H9 (cell line): ENCODE measurements at regions not wholly inside any gene's neighbourhood (a gene's known extent, or its start where the extent isn't known, plus 50 kb on each side); places are given as distances from the start of the nearest gene placed in this dataset.

ENCODE experiments used
- DNase-seq: peaks from one replicate; pipeline ENCODE4 v3.0.0-alpha.2; 2017
- H2AFZ ChIP-seq: one replicate; pipeline ENCODE4 v1.6.1; 2013; ENCODE audit warnings: mild to moderate bottlenecking, low read length, control low read depth, moderate library complexity
- H2AK5ac ChIP-seq: 2 replicates; pipeline ENCODE4 v1.6.1; 2013; ENCODE audit warnings: low read length, control low read depth, mixed read lengths; ENCODE audit not compliant: insufficient read length
- H2BK120ac ChIP-seq: one replicate; pipeline ENCODE4 v1.6.1; 2013; ENCODE audit warnings: low read depth, mild to moderate bottlenecking, low read length, control low read depth, inconsistent platforms; ENCODE audit not compliant: poor library complexity, severe bottlenecking
- H2BK12ac ChIP-seq: 2 replicates; pipeline ENCODE4 v1.6.1; 2013; ENCODE audit warnings: low read length, control low read depth, mixed read lengths, low read depth; ENCODE audit not compliant: insufficient read length
- H2BK15ac ChIP-seq: 2 replicates; pipeline ENCODE4 v1.6.1; 2013; ENCODE audit warnings: low read depth, low read length, control low read depth
- H2BK20ac ChIP-seq: one replicate; pipeline ENCODE4 v1.6.1; 2013; ENCODE audit warnings: low read depth, mild to moderate bottlenecking, low read length, control low read depth, inconsistent platforms; ENCODE audit not compliant: poor library complexity, severe bottlenecking
- H2BK5ac ChIP-seq: 2 replicates; pipeline ENCODE4 v1.6.1; 2013; ENCODE audit warnings: low read length, control low read depth, mixed read lengths; ENCODE audit not compliant: insufficient read length
- H3K14ac ChIP-seq: 2 replicates; pipeline ENCODE4 v1.6.1; 2013; ENCODE audit warnings: low read length, control low read depth; ENCODE audit not compliant: insufficient read depth
- H3K18ac ChIP-seq: 2 replicates; pipeline ENCODE4 v1.6.1; 2013; ENCODE audit warnings: low read depth, mild to moderate bottlenecking, mixed read lengths, low read length, control low read depth; ENCODE audit not compliant: insufficient read length
- H3K23ac ChIP-seq: 2 replicates; pipeline ENCODE4 v1.6.1; 2013; ENCODE audit warnings: low read length, control low read depth, mixed read lengths, low read depth; ENCODE audit not compliant: insufficient read length
- H3K23me2 ChIP-seq: 2 replicates; pipeline ENCODE4 v1.6.1; 2013; ENCODE audit warnings: low read depth, mild to moderate bottlenecking, mixed read lengths, low read length, control low read depth; ENCODE audit not compliant: insufficient read length, poor library complexity, severe bottlenecking
- H3K27ac ChIP-seq: 2 replicates; pipeline ENCODE4 v1.5.1; 2013; ENCODE audit warnings: low read length, control low read depth, mixed read lengths, low read depth; ENCODE audit not compliant: insufficient read length
- H3K27me3 ChIP-seq: 2 replicates; pipeline ENCODE4 v1.6.1; 2013; ENCODE audit warnings: low read length, control low read depth, inconsistent platforms; ENCODE audit not compliant: insufficient read depth
- H3K4ac ChIP-seq: 2 replicates; pipeline ENCODE4 v1.6.1; 2013; ENCODE audit warnings: low read depth, mild to moderate bottlenecking, control low read depth, inconsistent platforms, low read length, moderate library complexity
- H3K4me1 ChIP-seq: 2 replicates; pipeline ENCODE4 v1.6.1; 2013; ENCODE audit warnings: low read length, control low read depth, inconsistent platforms; ENCODE audit not compliant: insufficient read depth
- H3K4me2 ChIP-seq: 2 replicates; pipeline ENCODE4 v1.6.1; 2013; ENCODE audit warnings: low read length, control low read depth, mixed read lengths; ENCODE audit not compliant: insufficient read length, insufficient read depth
- H3K56ac ChIP-seq: 2 replicates; pipeline ENCODE4 v1.6.1; 2013; ENCODE audit warnings: low read depth, mild to moderate bottlenecking, mixed read lengths, low read length, control low read depth; ENCODE audit not compliant: insufficient read length
- H3K79me1 ChIP-seq: 2 replicates; pipeline ENCODE4 v1.6.1; 2013; ENCODE audit warnings: low read depth, mild to moderate bottlenecking, moderate library complexity, low read length, control low read depth, inconsistent platforms; ENCODE audit not compliant: insufficient read depth, poor library complexity, severe bottlenecking
- H3K79me2 ChIP-seq: 2 replicates; pipeline ENCODE4 v1.6.1; 2013; ENCODE audit warnings: low read length, control low read depth, inconsistent platforms; ENCODE audit not compliant: insufficient read depth
- H3K9ac ChIP-seq: 2 replicates; pipeline ENCODE4 v1.6.1; 2013; ENCODE audit warnings: low read length, control low read depth, mixed read lengths; ENCODE audit not compliant: insufficient read length; ENCODE audit errors: extremely low read depth
- H3K9me3 ChIP-seq: one replicate; pipeline ENCODE4 v1.6.1; 2013; ENCODE audit warnings: low read depth, low read length, inconsistent platforms; ENCODE audit not compliant: control insufficient read depth
- H3T11ph ChIP-seq: one replicate; pipeline ENCODE4 v1.6.1; 2013; ENCODE audit warnings: mild to moderate bottlenecking, low read length, control low read depth, inconsistent platforms
- H4K20me1 ChIP-seq: one replicate; pipeline ENCODE4 v1.6.1; 2013; ENCODE audit not compliant: control insufficient read depth, insufficient read length, insufficient read depth
- H4K5ac ChIP-seq: 2 replicates; pipeline ENCODE4 v1.6.1; 2013; ENCODE audit warnings: low read depth, mild to moderate bottlenecking, mixed read lengths, low read length, control low read depth; ENCODE audit not compliant: insufficient read length
- H4K8ac ChIP-seq: replicated peaks from 2 replicates; pipeline ENCODE4 v1.6.1; 2013; ENCODE audit warnings: low read length, control low read depth, mixed read lengths, low read depth; ENCODE audit not compliant: insufficient read length
- H4K91ac ChIP-seq: 2 replicates; pipeline ENCODE4 v1.6.1; 2013; ENCODE audit warnings: low read depth, mild to moderate bottlenecking, moderate library complexity, mixed read lengths, low read length, control low read depth; ENCODE audit not compliant: insufficient read length
- H3K27ac Mint-ChIP-seq, 3 experiments: 2 replicates in 2 of 3; 3 replicates in 1 of 3; pipeline ENCODE4 v1.8.0; 2020 to 2021; ENCODE audit warnings: mixed read lengths in 3 of 3, mild to moderate bottlenecking in 1 of 3, moderate library complexity in 1 of 3
- H3K27me3 Mint-ChIP-seq: 2 replicates; pipeline ENCODE4 v1.8.0; 2021; ENCODE audit warnings: low read depth, mild to moderate bottlenecking, moderate library complexity, mixed read lengths
- H3K36me3 Mint-ChIP-seq, 3 experiments: 2 replicates in 2 of 3; 3 replicates in 1 of 3; pipeline ENCODE4 v1.8.0; 2020 to 2021; ENCODE audit warnings: low read depth in 3 of 3, mixed read lengths in 3 of 3; ENCODE audit not compliant: insufficient read depth in 1 of 3
- H3K4me1 Mint-ChIP-seq, 2 experiments: 2 replicates each; pipeline ENCODE4 v1.8.0; 2020; ENCODE audit warnings: mixed read lengths in 2 of 2
- H3K4me3 Mint-ChIP-seq, 2 experiments: 2 replicates in 1 of 2; 3 replicates in 1 of 2; pipeline ENCODE4 v1.8.0; 2020 to 2021; ENCODE audit warnings: mild to moderate bottlenecking in 2 of 2, mixed read lengths in 2 of 2, moderate library complexity in 1 of 2
- H3K9me3 Mint-ChIP-seq, 2 experiments: 2 replicates in 1 of 2; 3 replicates in 1 of 2; pipeline ENCODE4 v1.8.0; 2020; ENCODE audit warnings: mild to moderate bottlenecking in 2 of 2, mixed read lengths in 2 of 2, moderate library complexity in 1 of 2
- TF ChIP-seq, protein P1 (sequence below): fragments of 200-600 bp; sonication (generic); conservative IDR thresholded peaks from 3 replicates; pipeline ENCODE4 v1.8.0; 2021; ENCODE audit warnings: antibody characterized with exemption, mild to moderate bottlenecking

GRCh38 chr6:66086532-66086931 is 379.5 kb upstream of the EYS start:
- H2AK5ac ChIP-seq: no peak overlapping the region
- no peak overlapping the region for H3K4me2 ChIP-seq
- H2BK5ac ChIP-seq: no peak overlapping the region
- no peak overlapping the region for H3K27ac ChIP-seq
- no peak overlapping the region for H3K18ac ChIP-seq
- H2BK15ac ChIP-seq: no peak overlapping the region
- Mint-ChIP-seq H3K4me1 (0 out of 4 replicates have a peak, but pooled peaks cover 0 to 4% of the 10 kb centered on the region in 2 experiments), H3K4me3 (no peak overlapping the region), H3K36me3 (peaks cover 0 to 19% (median 10%) of the 10 kb centered on the region in 3 experiments; a peak in 4 of 7 replicates), H3K9me3 (peaks cover 12 to 21% of the 10 kb centered on the region in 2 experiments), H3K27ac (no peak overlapping the region), H3K27me3 (no peaks in the 10 kb centered on the region; the same call in 1 of the 2 replicates)
- H3K9me3 ChIP-seq: no peaks in the 10 kb centered on the region
- H3K4me1 ChIP-seq: no peaks in the 10 kb centered on the region
- H2BK120ac ChIP-seq: no peak overlapping the region
- no peaks in the 10 kb centered on the region for H3K23me2 ChIP-seq
- H3K9ac ChIP-seq: no peak overlapping the region
- H3K79me2 ChIP-seq: no peaks in the 10 kb centered on the region
- H4K91ac ChIP-seq: no peak overlapping the region
- H2BK12ac ChIP-seq: no peak overlapping the region
- no peaks in the 10 kb centered on the region for H3K79me1 ChIP-seq
- no peak overlapping the region for H2AFZ ChIP-seq
- H3K27me3 ChIP-seq: no peaks in the 10 kb centered on the region
- H3K23ac ChIP-seq: no peak overlapping the region
- no peak overlapping the region for H4K5ac ChIP-seq
- no peaks in the 10 kb centered on the region for H4K20me1 ChIP-seq
- no peak overlapping the region for H3K14ac ChIP-seq
- H3T11ph ChIP-seq: no peak overlapping the region
- TF ChIP-seq, protein P1, sequence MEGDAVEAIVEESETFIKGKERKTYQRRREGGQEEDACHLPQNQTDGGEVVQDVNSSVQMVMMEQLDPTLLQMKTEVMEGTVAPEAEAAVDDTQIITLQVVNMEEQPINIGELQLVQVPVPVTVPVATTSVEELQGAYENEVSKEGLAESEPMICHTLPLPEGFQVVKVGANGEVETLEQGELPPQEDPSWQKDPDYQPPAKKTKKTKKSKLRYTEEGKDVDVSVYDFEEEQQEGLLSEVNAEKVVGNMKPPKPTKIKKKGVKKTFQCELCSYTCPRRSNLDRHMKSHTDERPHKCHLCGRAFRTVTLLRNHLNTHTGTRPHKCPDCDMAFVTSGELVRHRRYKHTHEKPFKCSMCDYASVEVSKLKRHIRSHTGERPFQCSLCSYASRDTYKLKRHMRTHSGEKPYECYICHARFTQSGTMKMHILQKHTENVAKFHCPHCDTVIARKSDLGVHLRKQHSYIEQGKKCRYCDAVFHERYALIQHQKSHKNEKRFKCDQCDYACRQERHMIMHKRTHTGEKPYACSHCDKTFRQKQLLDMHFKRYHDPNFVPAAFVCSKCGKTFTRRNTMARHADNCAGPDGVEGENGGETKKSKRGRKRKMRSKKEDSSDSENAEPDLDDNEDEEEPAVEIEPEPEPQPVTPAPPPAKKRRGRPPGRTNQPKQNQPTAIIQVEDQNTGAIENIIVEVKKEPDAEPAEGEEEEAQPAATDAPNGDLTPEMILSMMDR: no peak
- no peak overlapping the region for H4K8ac ChIP-seq
- DNase-seq: no peak
- H3K56ac ChIP-seq: no peak overlapping the region
- no peak overlapping the region for H2BK20ac ChIP-seq
- H3K4ac ChIP-seq: no peak overlapping the region
